Astrocyte of the cerebellum (primary cell): ENCODE measurements at regions not wholly inside any gene's neighbourhood (a gene's known extent, or its start where the extent isn't known, plus 50 kb on each side); places are given as distances from the start of the nearest gene placed in this dataset.

Experiments
- DNase-seq: peaks from one replicate; pipeline ENCODE4 v3.0.0-alpha.2; 2011; ENCODE audit warnings: low read depth
- H3K4me3 ChIP-seq: 2 replicates; pipeline ENCODE4 v1.5.1; 2011; ENCODE audit warnings: mild to moderate bottlenecking, low read depth, low read length, moderate library complexity
- in situ Hi-C: cut with HindIII; loops from 2 replicates; pipeline ENCODE4 v1.10.0; 2017; ENCODE audit warnings: low sequenced_read_pairs
- TF ChIP-seq, protein P1 (sequence below): IDR thresholded peaks from 2 replicates; pipeline ENCODE4 v1.5.1; 2012; ENCODE audit warnings: low read length, low read depth, moderate library complexity, mild to moderate bottlenecking; ENCODE audit errors: missing control alignments

GRCh38 chr6:12403947-12404647, 113.9 kb downstream of the EDN1 start:
- H3K4me3 ChIP-seq: no peak overlapping the region
- no peak for DNase-seq
- TF ChIP-seq, protein P1, sequence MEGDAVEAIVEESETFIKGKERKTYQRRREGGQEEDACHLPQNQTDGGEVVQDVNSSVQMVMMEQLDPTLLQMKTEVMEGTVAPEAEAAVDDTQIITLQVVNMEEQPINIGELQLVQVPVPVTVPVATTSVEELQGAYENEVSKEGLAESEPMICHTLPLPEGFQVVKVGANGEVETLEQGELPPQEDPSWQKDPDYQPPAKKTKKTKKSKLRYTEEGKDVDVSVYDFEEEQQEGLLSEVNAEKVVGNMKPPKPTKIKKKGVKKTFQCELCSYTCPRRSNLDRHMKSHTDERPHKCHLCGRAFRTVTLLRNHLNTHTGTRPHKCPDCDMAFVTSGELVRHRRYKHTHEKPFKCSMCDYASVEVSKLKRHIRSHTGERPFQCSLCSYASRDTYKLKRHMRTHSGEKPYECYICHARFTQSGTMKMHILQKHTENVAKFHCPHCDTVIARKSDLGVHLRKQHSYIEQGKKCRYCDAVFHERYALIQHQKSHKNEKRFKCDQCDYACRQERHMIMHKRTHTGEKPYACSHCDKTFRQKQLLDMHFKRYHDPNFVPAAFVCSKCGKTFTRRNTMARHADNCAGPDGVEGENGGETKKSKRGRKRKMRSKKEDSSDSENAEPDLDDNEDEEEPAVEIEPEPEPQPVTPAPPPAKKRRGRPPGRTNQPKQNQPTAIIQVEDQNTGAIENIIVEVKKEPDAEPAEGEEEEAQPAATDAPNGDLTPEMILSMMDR: no peak
- in situ Hi-C loops: no loop called here

DNA sequence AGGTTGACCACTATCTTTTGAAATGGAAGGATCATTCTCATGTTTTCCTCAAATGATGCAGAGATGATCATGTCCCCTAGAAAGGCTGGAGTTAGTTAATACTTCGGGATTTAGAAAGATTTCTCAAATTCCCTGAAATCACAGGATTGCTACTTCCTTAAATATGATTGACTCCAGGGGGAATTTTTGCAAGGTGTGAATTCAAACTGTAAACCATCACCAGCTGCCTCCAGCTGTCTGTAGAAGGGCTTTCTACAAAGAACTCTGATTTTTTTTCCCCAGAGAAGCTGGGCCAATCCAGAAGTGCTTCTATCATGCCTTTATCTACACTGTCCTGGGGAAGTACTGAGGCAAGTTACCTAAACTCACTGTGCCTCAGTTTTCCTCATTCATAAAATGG, 114.5 kb downstream of the EDN1 start:
- no peak overlapping the region for H3K4me3 ChIP-seq
- TF ChIP-seq, protein P1: no peak
- in situ Hi-C loops: no loop called here
- no peak for DNase-seq

GRCh38 chr6:12408752-12409151, 118.6 kb downstream of the EDN1 start:
- in situ Hi-C loops: no loop called here

GRCh38 chr6:12410946-12411345, 120.8 kb downstream of the EDN1 start:
- H3K4me3 ChIP-seq: no peak overlapping the region
- in situ Hi-C loops: no loop called here
- DNase-seq: no peak
- TF ChIP-seq, protein P1: no peak

More at GRCh38 chr6:12408752-12409151, 118.6 kb downstream of the EDN1 start:
- TF ChIP-seq, protein P1: no peak
- no peak overlapping the region for H3K4me3 ChIP-seq
- no peak for DNase-seq

GRCh38 chr6:12414096-12414675, 124.0 kb downstream of the EDN1 start:
- in situ Hi-C loops: no loop called here
- DNase-seq: no peak
- no peak overlapping the region for H3K4me3 ChIP-seq
- TF ChIP-seq, protein P1: no peak

- in situ Hi-C loops: no loop called here
- no peak for DNase-seq
- no peak overlapping the region for H3K4me3 ChIP-seq
- TF ChIP-seq, protein P1: no peak
These were observed 125.9 kb downstream of the EDN1 start for GRCh38 chr6:12415980-12416598.
